HG03575 (cell line): ENCODE measurements at regions not wholly inside any gene's neighbourhood (a gene's known extent, or its start where the extent isn't known, plus 50 kb on each side); places are given as distances from the start of the nearest gene placed in this dataset.

Source experiments
- ATAC-seq: cut with Tn5 transposase; IDR thresholded peaks from one replicate; pipeline ENCODE4 v1.9.1; 2021; ENCODE audit not compliant: unreplicated experiment, insufficient number of reproducible peaks, low FRiP score; ENCODE audit errors: extremely low read depth

- ATAC-seq, result no peak
Observed at GRCh38 chr22:48902983-48903650, 924.6 kb downstream of the BRD1 start.

- no peak for ATAC-seq
Observed at GRCh38 chr22:48902001-48902869, 925.4 kb downstream of the BRD1 start.

- ATAC-seq, result no peak
Observed at GRCh38 chr22:48901324-48901723, 926.3 kb downstream of the BRD1 start.

GRCh38 chr22:48900626-48901025 lies 927.0 kb downstream of the BRD1 start:
- no peak for ATAC-seq

- ATAC-seq, result no peak
Observed at GRCh38 chr22:48900327-48900597, 927.4 kb downstream of the BRD1 start.

GRCh38 chr22:48899523-48900326 lies 927.9 kb downstream of the BRD1 start:
- no peak for ATAC-seq

GRCh38 chr22:48898524-48899250 lies 929.0 kb downstream of the BRD1 start:
- ATAC-seq, result no peak

- no peak for ATAC-seq
Observed at GRCh38 chr22:48897645-48898370, 929.9 kb downstream of the BRD1 start.

- ATAC-seq, result no peak
Observed at GRCh38 chr22:48896766-48897644, 930.7 kb downstream of the BRD1 start.

- no peak for ATAC-seq
Observed at GRCh38 chr22:48895831-48896765, 931.6 kb downstream of the BRD1 start.

GRCh38 chr22:48895336-48895735 lies 932.3 kb downstream of the BRD1 start:
- no peak for ATAC-seq

- ATAC-seq, result no peak
Observed at GRCh38 chr22:48894804-48895250, 932.8 kb downstream of the BRD1 start.

GRCh38 chr22:48894064-48894671 lies 933.5 kb downstream of the BRD1 start:
- no peak for ATAC-seq

- ATAC-seq, result no peak
Observed at GRCh38 chr22:48893288-48894063, 934.2 kb downstream of the BRD1 start.

- no peak for ATAC-seq
Observed at GRCh38 chr22:48892578-48893287, 934.9 kb downstream of the BRD1 start.
